ENCODE measurements at regions not wholly inside any gene's neighbourhood (a gene's known extent, or its start where the extent isn't known, plus 50 kb on each side); places are given as distances from the start of the nearest gene placed in this dataset.

GRCh38 chr6:169051371-169051770, 202.3 kb downstream of the THBS2 start:
- TF ChIP-seq CTCF (IDR thresholded peaks at IDR 0.05): no peak
- no peak for TF ChIP-seq POLR2A (IDR thresholded peaks at IDR 0.05)

All from stomach (tissue), 4 donors.